Vagina (tissue), 2 donors: ENCODE measurements at regions not wholly inside any gene's neighbourhood (a gene's known extent, or its start where the extent isn't known, plus 50 kb on each side); places are given as distances from the start of the nearest gene placed in this dataset.

Experiments
- POLR2A ChIP-seq, 2 donors: fragments of 450-650 bp; IDR thresholded peaks; one replicate each; pipeline ENCODE4 v1.6.1; 2017; ENCODE audit warnings: antibody characterized with exemption in 2 of 2, mild to moderate bottlenecking in 2 of 2, moderate library complexity in 2 of 2
- TF ChIP-seq, protein P1 (sequence below), 3 experiments: fragments of 450-650 bp in 2 of 3; fragments of 200-600 bp in 1 of 3; sonication (generic) in 1 of 3; IDR thresholded peaks; one replicate each; pipeline ENCODE4 v1.5.1; 2017 to 2019; ENCODE audit warnings: antibody characterized with exemption in 3 of 3, mild to moderate bottlenecking in 2 of 3, moderate library complexity in 2 of 3

DNA sequence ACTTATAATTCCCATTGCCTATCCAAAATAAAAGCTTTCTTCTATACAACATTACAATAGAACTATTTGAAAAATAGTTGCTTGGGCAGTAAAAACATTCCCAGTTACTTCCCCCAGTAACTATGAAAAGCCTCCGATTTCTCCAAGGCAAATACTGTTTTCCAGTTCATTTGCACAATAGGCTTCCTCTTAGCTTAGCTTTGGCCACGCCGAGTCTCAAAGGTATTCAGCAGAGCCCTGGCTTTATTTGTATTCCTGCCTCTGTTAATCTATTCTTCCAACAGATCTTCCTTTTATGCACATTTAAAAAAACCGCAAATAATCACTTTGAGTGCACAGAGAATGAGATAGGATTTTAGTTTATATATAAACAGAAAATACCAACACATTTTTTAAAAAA lies 836.8 kb upstream of the VRK2 start:
- TF ChIP-seq POLR2A (IDR thresholded peaks at IDR 0.05): no peak
- TF ChIP-seq, protein P1, sequence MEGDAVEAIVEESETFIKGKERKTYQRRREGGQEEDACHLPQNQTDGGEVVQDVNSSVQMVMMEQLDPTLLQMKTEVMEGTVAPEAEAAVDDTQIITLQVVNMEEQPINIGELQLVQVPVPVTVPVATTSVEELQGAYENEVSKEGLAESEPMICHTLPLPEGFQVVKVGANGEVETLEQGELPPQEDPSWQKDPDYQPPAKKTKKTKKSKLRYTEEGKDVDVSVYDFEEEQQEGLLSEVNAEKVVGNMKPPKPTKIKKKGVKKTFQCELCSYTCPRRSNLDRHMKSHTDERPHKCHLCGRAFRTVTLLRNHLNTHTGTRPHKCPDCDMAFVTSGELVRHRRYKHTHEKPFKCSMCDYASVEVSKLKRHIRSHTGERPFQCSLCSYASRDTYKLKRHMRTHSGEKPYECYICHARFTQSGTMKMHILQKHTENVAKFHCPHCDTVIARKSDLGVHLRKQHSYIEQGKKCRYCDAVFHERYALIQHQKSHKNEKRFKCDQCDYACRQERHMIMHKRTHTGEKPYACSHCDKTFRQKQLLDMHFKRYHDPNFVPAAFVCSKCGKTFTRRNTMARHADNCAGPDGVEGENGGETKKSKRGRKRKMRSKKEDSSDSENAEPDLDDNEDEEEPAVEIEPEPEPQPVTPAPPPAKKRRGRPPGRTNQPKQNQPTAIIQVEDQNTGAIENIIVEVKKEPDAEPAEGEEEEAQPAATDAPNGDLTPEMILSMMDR (IDR thresholded peaks at IDR 0.05): no peak
